GM12891 (cell line): ENCODE measurements at regions not wholly inside any gene's neighbourhood (a gene's known extent, or its start where the extent isn't known, plus 50 kb on each side); places are given as distances from the start of the nearest gene placed in this dataset.

Source experiments
- POLR2A ChIP-seq: IDR thresholded peaks from 2 replicates; pipeline ENCODE4 v1.6.1; 2011; ENCODE audit warnings: low read depth, low read length, control low read depth
- POLR2AphosphoS5 ChIP-seq: IDR thresholded peaks from 2 replicates; pipeline ENCODE4 v1.6.1; 2011; ENCODE audit warnings: low read depth, low read length, control low read depth
- TAF1 ChIP-seq: IDR thresholded peaks from 2 replicates; pipeline ENCODE4 v1.6.1; 2011; ENCODE audit warnings: low read depth, low read length, control low read depth

DNA sequence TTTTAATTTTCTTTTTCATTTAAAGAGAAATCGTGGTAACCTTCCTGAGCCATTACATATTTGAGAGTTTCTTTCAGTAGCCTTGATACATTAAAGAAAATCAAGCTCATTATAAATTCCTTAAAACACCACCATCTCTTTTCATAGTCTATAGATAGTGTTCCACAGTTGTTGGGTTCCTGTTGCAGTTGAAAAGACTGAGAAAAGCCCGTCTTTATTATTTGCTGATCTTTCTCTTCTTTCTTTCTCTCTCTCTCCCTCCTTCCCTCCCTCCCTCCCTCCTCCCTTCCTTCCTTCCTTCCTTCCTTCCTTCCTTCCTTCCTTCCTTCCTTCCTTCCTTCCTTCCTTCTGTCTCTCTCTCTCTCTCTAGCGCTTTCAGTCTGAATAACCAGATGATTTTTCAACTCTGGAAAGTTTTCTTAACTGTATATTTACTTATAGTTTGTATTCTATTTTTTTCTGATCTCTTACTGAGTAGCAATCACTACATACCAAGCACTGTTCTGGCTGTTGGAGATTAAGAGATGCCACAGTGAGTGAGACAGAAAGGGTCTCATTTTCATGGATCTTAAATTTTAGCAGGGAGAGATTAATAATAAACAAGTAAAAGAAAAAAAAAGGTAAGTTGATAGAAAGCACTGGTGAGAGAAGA is 157.5 kb downstream of the TINAG start:
- TF ChIP-seq POLR2AphosphoS5 (no peak), TAF1 (no peak), POLR2A (no peak)
